ENCODE measurements at regions not wholly inside any gene's neighbourhood (a gene's known extent, or its start where the extent isn't known, plus 50 kb on each side); places are given as distances from the start of the nearest gene placed in this dataset.

- H2AK5ac ChIP-seq (ENCODE audit: low read depth, low read length) = no peak overlapping the region
- H2BK12ac ChIP-seq (ENCODE audit: low read depth, low read length) = no peak overlapping the region
- H3K4me1 ChIP-seq (replicated peaks in 1 of 4; ENCODE audit: control insufficient read depth in 3 of 4, insufficient read depth in 4 of 4, low read length in 3 of 4) = no peaks in the 10 kb centered on the region
- no peak overlapping the region for H3K14ac ChIP-seq (ENCODE audit: insufficient read length)
- no peak overlapping the region for H4K8ac ChIP-seq (ENCODE audit: extremely low read depth, insufficient read depth, low read length)
- CTCF ChIA-PET (ENCODE audit: partially characterized antibody) = interaction anchor here (0.5 to 0.7 kb wide), 2 partner anchors 195 to 276 kb away, joined by 3 to 5 read pairs; no protein-coding TSS in a partner anchor
- no peaks in the 10 kb centered on the region for H4K20me1 ChIP-seq (replicated peaks in 1 of 2; ENCODE audit: control insufficient read depth in 1 of 2, insufficient read depth in 2 of 2, low read length in 2 of 2)
- H3K27ac ChIP-seq (ENCODE audit: low read depth, low read length) = no peak overlapping the region
- no peak overlapping the region for H3K23ac ChIP-seq (ENCODE audit: insufficient read length)
- 94% methylated on average over 5 of the region's 5 CpGs; no CpG with 5 or more reads in 1 of the 2 experiments for WGBS, 2 experiments (ENCODE audit: extremely low coverage in 1 of 2, insufficient coverage in 1 of 2, insufficient read length in 1 of 2, insufficient replicate concordance in 2 of 2, low coverage in 1 of 2, low lambda C conversion rate in 2 of 2, missing lambda C conversion rate in 1 of 2)
- H3K79me1 ChIP-seq (ENCODE audit: low read depth, low read length) = no peaks in the 10 kb centered on the region
- H4K91ac ChIP-seq (replicated peaks; ENCODE audit: insufficient read length, low read length) = no peak overlapping the region
- no peak for TF ChIP-seq CTBP2 (IDR thresholded peaks at IDR 0.05; ENCODE audit: borderline replicate concordance, insufficient read depth, insufficient read length, low read length)
- TF ChIP-seq SUZ12 (IDR thresholded peaks at IDR 0.05; ENCODE audit: low read length) = no peak
- no peak for TF ChIP-seq GTF2F1 (IDR thresholded peaks at IDR 0.05; ENCODE audit: borderline replicate concordance, low read depth, low read length)
- no peak for TF ChIP-seq KDM4A (IDR thresholded peaks at IDR 0.05; ENCODE audit: low read depth, low read length, severe bottlenecking)
- no peak for TF ChIP-seq SIN3A (conservative IDR thresholded peaks at IDR 0.05 in 1 of 2, IDR thresholded peaks at IDR 0.05 in 1 of 2; ENCODE audit: low read depth in 1 of 2, low read length in 2 of 2)
- TF ChIP-seq JUN (IDR thresholded peaks at IDR 0.05; ENCODE audit: low read depth, low read length) = no peak
- TF ChIP-seq BACH1 (IDR thresholded peaks at IDR 0.05; ENCODE audit: low read length) = no peak
- TF ChIP-seq, protein P1, sequence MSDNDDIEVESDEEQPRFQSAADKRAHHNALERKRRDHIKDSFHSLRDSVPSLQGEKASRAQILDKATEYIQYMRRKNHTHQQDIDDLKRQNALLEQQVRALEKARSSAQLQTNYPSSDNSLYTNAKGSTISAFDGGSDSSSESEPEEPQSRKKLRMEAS (IDR thresholded peaks at IDR 0.05) = no peak
- TF ChIP-seq RFX5 (IDR thresholded peaks at IDR 0.05; ENCODE audit: borderline replicate concordance, low read depth, low read length) = no peak
- no peak for TF ChIP-seq CREB1 (IDR thresholded peaks at IDR 0.05)
- TF ChIP-seq HDAC6 (IDR thresholded peaks at IDR 0.05; ENCODE audit: low read depth, low read length) = no peak
- no peak for TF ChIP-seq NANOG (IDR thresholded peaks at IDR 0.05; ENCODE audit: insufficient read depth, low read depth, low read length, poor library complexity, severe bottlenecking)
- no peak for TF ChIP-seq SP1 (IDR thresholded peaks at IDR 0.05; ENCODE audit: low read depth, low read length)
- no peak overlapping the region for H2BK20ac ChIP-seq (ENCODE audit: low read length)
- no peaks in the 10 kb centered on the region for H3K79me2 ChIP-seq (ENCODE audit: control insufficient read depth in 1 of 2, insufficient read depth in 2 of 2, low read length in 2 of 2)
- no peak overlapping the region for H2BK5ac ChIP-seq (ENCODE audit: low read depth, low read length)
- H3K9ac ChIP-seq (replicated peaks in 1 of 4; ENCODE audit: extremely low read depth in 1 of 4, low read depth in 3 of 4, low read length in 3 of 4) = no peak overlapping the region
- H3K27me3 ChIP-seq (replicated peaks in 1 of 4; ENCODE audit: control insufficient read depth in 3 of 4, extremely low read depth in 1 of 4, insufficient read depth in 3 of 4, low read length in 3 of 4) = no peaks in the 10 kb centered on the region
- H3K56ac ChIP-seq (replicated peaks; ENCODE audit: insufficient read length, low read depth, low read length) = no peak overlapping the region
- FAIRE-seq = no peak
- H3K9me3 ChIP-seq (ENCODE audit: insufficient read depth in 2 of 2, low read depth in 1 of 2, low read length in 1 of 2) = no peaks in the 10 kb centered on the region
- no peak overlapping the region for H2BK120ac ChIP-seq (replicated peaks; ENCODE audit: low read depth, low read length)
- no peak for DNase-seq (ENCODE audit: low read depth in 1 of 2, low spot score in 2 of 2)
- no peaks in the 10 kb centered on the region for H3K36me3 ChIP-seq (ENCODE audit: control insufficient read depth in 2 of 4, insufficient read depth in 4 of 4, low read length in 3 of 4)
- H4K5ac ChIP-seq (ENCODE audit: insufficient read length, low read depth, low read length) = no peak overlapping the region
- no peak overlapping the region for H2AFZ ChIP-seq (ENCODE audit: low read length)
- no peak overlapping the region for H3K4me3 ChIP-seq (ENCODE audit: extremely low read depth in 1 of 4, insufficient read depth in 2 of 4, low read depth in 3 of 4, low read length in 4 of 4)
- no peak overlapping the region for H3K18ac ChIP-seq (ENCODE audit: extremely low read depth, low read length)
- H3K23me2 ChIP-seq (ENCODE audit: low read depth, low read length) = no peaks in the 10 kb centered on the region
- POLR2A ChIA-PET (ENCODE audit: partially characterized antibody) = no interaction called here
- no peak overlapping the region for H3K4me2 ChIP-seq (ENCODE audit: insufficient read depth in 1 of 2, low read depth in 2 of 2, low read length in 2 of 2)
- H3K4ac ChIP-seq (replicated peaks; ENCODE audit: insufficient read length, low read depth, low read length) = no peak overlapping the region
- no peak overlapping the region for H2BK15ac ChIP-seq (ENCODE audit: low read length)
Measured at GRCh38 chr1:219271818-219272535, 98.3 kb downstream of the LYPLAL1 start.
